Hypothalamus (tissue), 51 donors: ENCODE measurements at regions not wholly inside any gene's neighbourhood (a gene's known extent, or its start where the extent isn't known, plus 50 kb on each side); places are given as distances from the start of the nearest gene placed in this dataset.

ENCODE experiments used
- DNase-seq, 51 donors: peaks; one replicate each; lab custom pipeline; 2025; lab: John Stamatoyannopoulos, UW

DNA sequence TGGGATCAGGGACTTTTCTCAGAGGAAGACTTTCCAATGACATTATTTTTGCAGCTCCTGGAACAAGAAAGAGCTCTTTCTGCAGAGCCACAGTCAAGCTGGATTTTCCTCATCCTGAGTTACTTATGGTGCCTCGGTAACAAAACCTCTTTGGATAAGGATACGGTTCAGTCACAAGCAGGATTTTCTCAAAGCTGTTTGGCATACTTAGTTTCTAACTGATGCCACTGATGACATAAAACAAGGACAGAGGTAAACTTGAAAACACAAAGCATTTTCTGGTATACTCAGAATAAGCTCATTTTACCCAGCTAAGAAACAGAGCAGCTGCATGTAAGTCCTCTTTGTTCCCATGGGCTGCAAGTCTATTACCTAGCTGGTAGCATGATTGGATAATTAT, 340.9 kb upstream of the MEOX2 start:
- DNase-seq, result no peak

DNA sequence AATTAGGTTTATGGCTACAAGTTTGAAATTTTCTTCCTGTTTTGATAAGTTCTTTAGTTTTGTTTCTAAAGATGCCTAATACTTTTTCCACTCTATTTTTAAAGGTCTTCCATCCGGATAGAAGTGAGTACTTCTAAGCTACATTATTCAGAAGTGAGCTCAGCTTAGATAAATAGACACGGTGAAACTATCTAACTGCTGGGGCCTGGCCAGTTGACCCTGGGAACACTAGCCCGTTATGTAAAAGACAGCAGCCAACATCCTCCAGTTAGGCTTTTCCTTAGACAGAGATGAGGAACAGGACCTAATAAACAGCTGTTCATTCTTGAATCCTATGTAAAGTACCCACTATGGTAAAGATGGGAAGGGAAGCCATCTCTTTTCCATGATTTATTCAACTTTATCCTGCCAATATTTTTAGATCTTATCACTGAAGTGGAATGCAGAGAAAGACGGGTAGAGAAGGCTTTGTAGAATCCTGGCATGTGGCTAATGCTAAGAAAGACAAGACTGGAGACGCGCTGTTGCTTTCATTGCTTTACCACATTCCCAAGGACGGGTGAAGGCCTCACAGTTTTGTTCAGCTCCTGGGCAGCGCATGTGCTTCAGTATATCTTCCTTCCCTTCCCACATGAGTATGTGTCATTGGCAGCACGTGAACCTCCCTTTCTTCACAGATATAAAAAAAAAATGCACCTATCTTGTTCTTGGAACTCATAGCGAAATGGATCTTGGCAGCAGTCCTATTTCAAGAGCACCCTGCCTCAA, 340.0 kb upstream of the MEOX2 start:
- no peak for DNase-seq

GRCh38 chr7:16025696-16026095, 339.2 kb upstream of the MEOX2 start:
- DNase-seq, result no peak

GRCh38 chr7:16023503-16023902, 337.0 kb upstream of the MEOX2 start:
- no peak for DNase-seq

- DNase-seq, result no peak
Observed at GRCh38 chr7:16023046-16023445, 336.6 kb upstream of the MEOX2 start.

GRCh38 chr7:16021851-16022250, 335.4 kb upstream of the MEOX2 start:
- no peak for DNase-seq

DNA sequence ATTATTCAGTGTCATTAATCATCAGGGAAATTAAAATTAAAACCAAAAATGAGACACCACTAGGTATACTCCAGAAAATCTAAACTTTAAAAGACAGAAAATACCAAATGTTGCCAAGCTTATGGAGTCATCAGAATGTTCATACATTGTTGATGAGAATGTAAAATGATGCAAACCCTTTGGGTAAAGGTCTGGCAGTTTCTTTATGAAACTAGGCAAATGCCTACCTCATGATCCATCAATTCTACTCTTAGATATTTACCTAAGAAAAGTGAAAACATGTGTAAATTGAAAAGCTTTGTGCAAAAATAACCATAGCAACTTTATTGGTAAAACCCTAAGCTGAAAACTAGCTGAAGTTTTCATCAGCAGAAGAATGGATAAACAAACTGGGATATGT, 329.5 kb upstream of the MEOX2 start:
- no peak for DNase-seq

DNA sequence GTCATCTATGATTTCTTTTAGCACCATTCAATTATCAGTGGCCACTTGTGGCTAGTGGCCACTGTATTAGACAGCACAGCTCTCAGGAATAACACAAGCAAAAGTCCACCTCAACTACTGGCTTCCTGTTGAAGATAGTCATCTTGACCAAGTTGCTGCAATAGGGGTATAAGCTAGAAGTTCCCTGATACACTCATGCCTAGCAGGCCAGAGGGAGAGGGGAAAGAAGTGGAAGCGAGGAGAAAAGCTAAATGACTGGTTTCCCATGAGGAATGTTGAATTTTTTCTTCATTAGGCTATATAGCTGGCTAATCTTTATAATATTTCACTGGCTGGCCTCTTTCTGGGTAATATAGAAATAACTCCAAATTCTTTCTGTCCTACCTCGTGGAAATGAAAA, 327.5 kb upstream of the MEOX2 start:
- no peak for DNase-seq

GRCh38 chr7:16007911-16008310, 321.4 kb upstream of the MEOX2 start:
- DNase-seq, result no peak

DNA sequence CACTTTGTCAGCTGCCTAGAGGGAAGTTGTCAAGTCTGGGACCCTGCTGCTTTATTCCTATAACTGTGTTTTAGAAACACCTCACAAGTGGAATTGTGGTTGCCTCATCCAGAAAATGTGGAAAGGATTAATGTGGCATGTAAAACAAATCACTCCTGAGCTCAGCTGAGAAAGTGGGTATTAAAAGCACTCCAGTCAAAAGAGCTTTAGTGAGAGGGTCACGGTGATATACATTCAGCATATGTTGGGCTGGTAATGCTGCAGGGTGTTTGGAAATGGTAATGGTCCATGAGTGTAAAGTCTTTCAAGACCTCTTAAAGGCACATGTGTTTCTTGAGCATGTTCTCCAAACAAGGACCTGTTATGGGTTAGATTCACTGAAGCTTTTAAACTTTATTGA, 318.2 kb upstream of the MEOX2 start:
- DNase-seq, result no peak

DNA sequence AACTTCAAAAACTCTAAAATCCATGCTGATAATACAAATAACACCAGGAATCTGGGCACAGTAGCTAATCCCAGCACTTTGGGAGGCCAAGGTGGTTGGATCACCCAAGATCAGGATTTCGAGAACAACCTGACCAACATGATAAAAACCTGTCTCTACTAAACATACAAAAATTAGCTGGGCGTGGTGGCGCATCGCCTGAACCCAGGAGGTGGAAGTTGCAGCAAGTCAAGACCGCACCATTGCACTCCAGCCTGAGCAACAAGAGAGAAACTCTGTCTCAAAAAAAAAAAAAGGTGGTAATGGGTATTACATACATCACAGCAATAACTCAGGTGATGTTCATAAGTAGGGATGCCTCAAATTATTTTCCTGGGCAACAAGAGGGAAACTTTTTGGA, 315.0 kb upstream of the MEOX2 start:
- DNase-seq, result no peak

DNA sequence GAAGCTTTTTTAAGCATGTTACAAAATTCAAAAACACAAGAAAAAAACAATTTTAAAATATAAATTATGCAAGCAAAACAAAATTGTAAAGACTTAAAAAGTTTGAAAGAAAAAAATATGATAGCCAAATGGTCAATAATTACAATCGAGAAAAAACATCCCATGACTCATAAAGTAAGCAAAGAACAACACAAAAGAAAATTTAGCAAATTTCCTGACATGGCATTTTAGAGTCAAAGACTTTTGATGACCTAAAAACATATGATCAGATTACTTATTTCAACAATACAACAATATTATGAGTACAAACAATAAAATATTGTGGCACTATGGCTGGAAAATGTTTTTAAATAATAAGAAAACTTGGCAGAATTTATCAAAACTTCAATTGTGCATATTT, 312.1 kb upstream of the MEOX2 start:
- DNase-seq, result no peak

GRCh38 chr7:15995027-15995426, 308.5 kb upstream of the MEOX2 start:
- no peak for DNase-seq

- peak in 1 of 51 donors; percentile 11 for DNase-seq
Observed at GRCh38 chr7:15989194-15989593, 302.7 kb upstream of the MEOX2 start.

- DNase-seq, result no peak
Observed at GRCh38 chr7:15985587-15986384, 299.3 kb upstream of the MEOX2 start.

DNA sequence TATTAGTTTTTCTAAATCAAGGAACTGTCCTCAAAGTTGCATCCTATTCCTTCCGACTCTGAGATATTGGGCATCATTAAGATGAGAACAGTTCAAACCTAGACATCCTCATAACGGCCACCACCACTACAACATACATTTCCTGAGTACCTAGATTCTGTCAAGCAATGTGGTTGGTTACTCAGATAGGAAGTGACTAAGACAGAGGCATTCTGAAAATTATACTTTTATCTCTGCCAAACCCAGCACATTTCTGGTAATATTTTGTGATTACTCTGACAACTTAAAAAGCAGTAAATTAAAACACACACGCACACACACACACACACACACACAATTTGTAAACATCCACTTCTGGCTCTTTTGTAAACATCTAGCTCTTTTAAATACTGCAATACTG, 291.2 kb upstream of the MEOX2 start:
- DNase-seq, result no peak

GRCh38 chr7:15972862-15973275, 286.4 kb upstream of the MEOX2 start:
- DNase-seq, result peak in 2 of 51 donors; percentile 2 to 3

- no peak for DNase-seq
Observed at GRCh38 chr7:15967551-15967950, 281.1 kb upstream of the MEOX2 start.

- no peak for DNase-seq
Observed at GRCh38 chr7:15967121-15967520, 280.6 kb upstream of the MEOX2 start.

DNA sequence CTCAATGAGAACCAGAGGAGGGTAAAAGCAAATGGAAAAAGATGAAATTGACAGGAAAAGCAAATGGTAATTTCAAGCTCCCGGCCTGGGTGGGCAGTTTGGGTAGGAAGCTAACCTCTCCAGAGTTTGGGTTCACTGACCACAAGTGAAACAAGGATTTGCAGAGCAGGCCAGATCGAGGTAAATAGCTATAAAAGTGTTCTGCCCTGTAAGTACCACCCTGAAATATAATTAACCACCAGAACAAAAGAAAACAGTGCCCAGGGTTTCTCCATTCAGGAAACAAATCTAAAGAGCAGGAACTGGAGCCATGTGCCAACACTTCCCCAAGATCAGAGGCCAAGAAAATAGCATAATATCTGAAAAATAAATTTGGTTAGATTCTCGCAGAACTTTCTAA, 276.7 kb upstream of the MEOX2 start:
- no peak for DNase-seq

DNA sequence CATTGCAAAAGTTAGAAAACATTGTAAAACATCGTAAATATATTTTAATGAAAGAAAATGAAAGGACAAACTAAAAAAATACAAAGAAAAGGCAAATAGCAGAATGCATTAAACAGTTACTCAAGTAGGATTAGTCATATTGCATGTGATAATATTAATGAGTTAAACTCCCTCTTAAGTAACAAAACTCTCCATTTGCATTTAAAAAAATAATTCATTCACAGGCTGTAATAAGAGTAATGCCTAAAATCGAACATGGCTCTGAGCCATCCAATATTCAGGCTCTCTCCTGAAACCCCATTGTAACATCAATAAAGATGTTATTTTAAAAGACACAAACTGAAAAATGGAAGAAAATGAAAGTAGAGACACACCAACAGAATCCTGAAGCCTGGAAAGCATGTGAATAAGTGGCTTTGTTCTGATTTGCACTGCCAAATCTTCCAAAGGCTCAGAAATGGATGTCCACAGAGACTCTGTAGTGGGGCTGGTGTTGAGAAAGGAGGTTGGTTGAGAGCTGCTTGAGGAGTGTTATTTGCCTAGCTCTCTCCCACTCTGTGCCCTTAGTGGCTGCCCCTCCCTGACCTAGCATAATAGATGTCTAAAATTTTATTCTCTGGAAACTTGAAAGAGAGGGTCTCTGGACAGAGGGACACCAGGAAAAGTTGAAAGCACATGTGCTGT, 268.3 kb upstream of the MEOX2 start:
- DNase-seq, result no peak

DNA sequence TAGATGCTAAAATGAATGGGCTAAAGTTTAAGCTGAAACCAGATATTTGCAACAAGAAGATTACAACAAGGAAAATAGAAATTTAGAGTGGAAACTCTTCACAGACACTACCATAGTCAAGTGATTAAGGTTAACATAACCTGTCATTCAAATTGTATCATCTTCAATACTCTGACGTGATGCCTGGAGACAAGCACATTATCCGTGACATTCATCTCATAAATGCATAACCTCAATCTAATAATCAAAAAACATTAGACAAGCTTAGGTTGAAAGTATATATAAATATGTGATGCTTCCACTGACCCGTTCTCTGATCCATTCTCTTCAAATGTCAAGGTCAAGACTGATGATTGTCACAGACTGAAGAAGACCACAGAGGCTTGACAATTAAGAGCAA, 263.8 kb upstream of the MEOX2 start:
- DNase-seq, result no peak
